ENCODE measurements at regions not wholly inside any gene's neighbourhood (a gene's known extent, or its start where the extent isn't known, plus 50 kb on each side); places are given as distances from the start of the nearest gene placed in this dataset.

- CTCF ChIA-PET, result no interaction called here
Observed at GRCh38 chr17:34823023-34823422, 138.2 kb downstream of the CCT6B start.

GRCh38 chr17:34822007-34822739 is 139.1 kb downstream of the CCT6B start:
- Histone ChIP-seq H3K27ac (ENCODE audit: low read length) (no peak overlapping the region), H3K36me3 (ENCODE audit: control insufficient read depth in 2 of 2, extremely low read depth in 1 of 2, insufficient read depth in 1 of 2, low read length in 1 of 2) (no peaks in the 10 kb centered on the region), H3K4me3 (ENCODE audit: control insufficient read depth in 1 of 2, extremely low read depth in 1 of 2, low read length in 1 of 2) (no peak overlapping the region), H3K4me1 (ENCODE audit: control insufficient read depth in 1 of 2, extremely low read depth in 1 of 2, insufficient read depth in 2 of 2, low read length in 2 of 2) (no peaks in the 10 kb centered on the region), H3K27me3 (replicated peaks in 1 of 2; ENCODE audit: control insufficient read depth in 2 of 2, extremely low read depth in 1 of 2, insufficient read depth in 2 of 2, low read length in 1 of 2) (peaks cover 0 to 29% of the 10 kb centered on the region in 2 experiments), H3K9me3 (no peaks in the 10 kb centered on the region)
- ChIA-PET CTCF (no interaction called here), POLR2A (no interaction called here)
- H3K4me1 Mint-ChIP-seq, result peaks cover 0 to 17% (median 6%) of the 10 kb centered on the region in 3 donors
- H3K9me3 Mint-ChIP-seq, result no peaks in the 10 kb centered on the region
- ATAC-seq (replicated peaks in 1 of 4) (no peak), DNase-seq (no peak)
- H3K27me3 Mint-ChIP-seq, result peaks cover 6 to 22% of the 10 kb centered on the region in 2 donors
- H3K4me3 Mint-ChIP-seq, result no peak overlapping the region
- no peaks in the 10 kb centered on the region for H3K36me3 Mint-ChIP-seq
- no peak overlapping the region for H3K27ac Mint-ChIP-seq
- WGBS (ENCODE audit: insufficient coverage), result 77% methylated on average over 4 of the region's 10 CpGs

More at GRCh38 chr17:34823023-34823422, 138.2 kb downstream of the CCT6B start:
- Histone ChIP-seq H3K27ac (ENCODE audit: low read length) (no peak overlapping the region), H3K27me3 (replicated peaks in 1 of 2; ENCODE audit: control insufficient read depth in 2 of 2, extremely low read depth in 1 of 2, insufficient read depth in 2 of 2, low read length in 1 of 2) (peaks cover 0 to 35% of the 10 kb centered on the region in 2 experiments), H3K36me3 (ENCODE audit: control insufficient read depth in 2 of 2, extremely low read depth in 1 of 2, insufficient read depth in 1 of 2, low read length in 1 of 2) (no peaks in the 10 kb centered on the region), H3K9me3 (no peaks in the 10 kb centered on the region), H3K4me3 (ENCODE audit: control insufficient read depth in 1 of 2, extremely low read depth in 1 of 2, low read length in 1 of 2) (no peak overlapping the region), H3K4me1 (ENCODE audit: control insufficient read depth in 1 of 2, extremely low read depth in 1 of 2, insufficient read depth in 2 of 2, low read length in 2 of 2) (no peaks in the 10 kb centered on the region)
- no peak for DNase-seq
- no peaks in the 10 kb centered on the region for H3K9me3 Mint-ChIP-seq
- H3K4me1 Mint-ChIP-seq, result peaks cover 0 to 17% (median 6%) of the 10 kb centered on the region in 3 donors
- H3K27me3 Mint-ChIP-seq, result peaks cover 7 to 23% of the 10 kb centered on the region in 2 donors
- no peak for ATAC-seq (replicated peaks in 1 of 4)
- H3K36me3 Mint-ChIP-seq, result no peaks in the 10 kb centered on the region
- no peak overlapping the region for H3K27ac Mint-ChIP-seq
- WGBS (ENCODE audit: insufficient coverage), result 75% methylated on average over 5 of the region's 6 CpGs
- H3K4me3 Mint-ChIP-seq, result no peak overlapping the region
- POLR2A ChIA-PET, result no interaction called here

- no peaks in the 10 kb centered on the region for H3K36me3 ChIP-seq (ENCODE audit: control insufficient read depth in 2 of 2, extremely low read depth in 1 of 2, insufficient read depth in 1 of 2, low read length in 1 of 2)
- Mint-ChIP-seq H3K27ac (no peak overlapping the region), H3K4me1 (peaks cover 0 to 17% (median 6%) of the 10 kb centered on the region in 3 donors), H3K36me3 (no peaks in the 10 kb centered on the region), H3K27me3 (peaks cover 6 to 19% of the 10 kb centered on the region in 2 donors), H3K4me3 (no peak overlapping the region), H3K9me3 (no peaks in the 10 kb centered on the region)
- ATAC-seq (replicated peaks in 1 of 4) (no peak), DNase-seq (no peak)
- no peaks in the 10 kb centered on the region for H3K9me3 ChIP-seq
- 0% methylated on average over 2 of the region's 4 CpGs for WGBS (ENCODE audit: insufficient coverage)
- H3K27ac ChIP-seq (ENCODE audit: low read length), result no peak overlapping the region
- ChIA-PET POLR2A (no interaction called here), CTCF (no interaction called here)
- H3K4me3 ChIP-seq (ENCODE audit: control insufficient read depth in 1 of 2, extremely low read depth in 1 of 2, low read length in 1 of 2), result no peak overlapping the region
- H3K4me1 ChIP-seq (ENCODE audit: control insufficient read depth in 1 of 2, extremely low read depth in 1 of 2, insufficient read depth in 2 of 2, low read length in 2 of 2), result no peaks in the 10 kb centered on the region
- peaks cover 0 to 25% of the 10 kb centered on the region in 2 experiments for H3K27me3 ChIP-seq (replicated peaks in 1 of 2; ENCODE audit: control insufficient read depth in 2 of 2, extremely low read depth in 1 of 2, insufficient read depth in 2 of 2, low read length in 1 of 2)
Observed at GRCh38 chr17:34820922-34821321, 140.3 kb downstream of the CCT6B start.

GRCh38 chr17:34820248-34820801 is 140.9 kb downstream of the CCT6B start:
- Mint-ChIP-seq H3K4me1 (peaks cover 0 to 17% (median 6%) of the 10 kb centered on the region in 3 donors), H3K9me3 (no peaks in the 10 kb centered on the region), H3K27me3 (peaks cover 6 to 19% of the 10 kb centered on the region in 2 donors), H3K27ac (no peak overlapping the region), H3K4me3 (no peak overlapping the region), H3K36me3 (no peaks in the 10 kb centered on the region)
- WGBS (ENCODE audit: insufficient coverage), result 88% methylated on average over 3 of the region's 8 CpGs
- Histone ChIP-seq H3K27ac (ENCODE audit: low read length) (no peak overlapping the region), H3K36me3 (ENCODE audit: control insufficient read depth in 2 of 2, extremely low read depth in 1 of 2, insufficient read depth in 1 of 2, low read length in 1 of 2) (no peaks in the 10 kb centered on the region), H3K4me1 (ENCODE audit: control insufficient read depth in 1 of 2, extremely low read depth in 1 of 2, insufficient read depth in 2 of 2, low read length in 2 of 2) (no peaks in the 10 kb centered on the region), H3K27me3 (replicated peaks in 1 of 2; ENCODE audit: control insufficient read depth in 2 of 2, extremely low read depth in 1 of 2, insufficient read depth in 2 of 2, low read length in 1 of 2) (peaks cover 0 to 21% of the 10 kb centered on the region in 2 experiments), H3K9me3 (no peaks in the 10 kb centered on the region), H3K4me3 (ENCODE audit: control insufficient read depth in 1 of 2, extremely low read depth in 1 of 2, low read length in 1 of 2) (no peak overlapping the region)
- ChIA-PET POLR2A (no interaction called here), CTCF (no interaction called here)
- DNase-seq (no peak), ATAC-seq (replicated peaks in 1 of 4) (no peak)

GRCh38 chr17:34817252-34818035 is 143.8 kb downstream of the CCT6B start:
- Histone ChIP-seq H3K27ac (ENCODE audit: low read length) (no peak overlapping the region), H3K27me3 (replicated peaks in 1 of 2; ENCODE audit: control insufficient read depth in 2 of 2, extremely low read depth in 1 of 2, insufficient read depth in 2 of 2, low read length in 1 of 2) (peaks cover 0 to 14% of the 10 kb centered on the region in 2 experiments), H3K9me3 (no peaks in the 10 kb centered on the region), H3K36me3 (ENCODE audit: control insufficient read depth in 2 of 2, extremely low read depth in 1 of 2, insufficient read depth in 1 of 2, low read length in 1 of 2) (no peaks in the 10 kb centered on the region), H3K4me3 (ENCODE audit: control insufficient read depth in 1 of 2, extremely low read depth in 1 of 2, low read length in 1 of 2) (no peak overlapping the region), H3K4me1 (ENCODE audit: control insufficient read depth in 1 of 2, extremely low read depth in 1 of 2, insufficient read depth in 2 of 2, low read length in 2 of 2) (no peaks in the 10 kb centered on the region)
- Mint-ChIP-seq H3K36me3 (no peaks in the 10 kb centered on the region), H3K9me3 (no peaks in the 10 kb centered on the region), H3K27me3 (peaks cover 6 to 8% of the 10 kb centered on the region in 2 donors), H3K4me3 (no peak overlapping the region), H3K27ac (no peak overlapping the region), H3K4me1 (peaks cover 0 to 17% (median 6%) of the 10 kb centered on the region in 3 donors)
- WGBS (ENCODE audit: insufficient coverage), result 71% methylated on average over 3 of the region's 8 CpGs
- ChIA-PET CTCF (no interaction called here), POLR2A (no interaction called here)
- DNase-seq (no peak), ATAC-seq (replicated peaks in 1 of 4) (no peak)

GRCh38 chr17:34816848-34817247 is 144.4 kb downstream of the CCT6B start:
- no peak overlapping the region for H3K27ac Mint-ChIP-seq
- H3K27ac ChIP-seq (ENCODE audit: low read length), result no peak overlapping the region
- POLR2A ChIA-PET, result no interaction called here
- peaks cover 6 to 8% of the 10 kb centered on the region in 2 donors for H3K27me3 Mint-ChIP-seq
- ATAC-seq (replicated peaks in 1 of 4), result no peak
- no peaks in the 10 kb centered on the region for H3K4me1 ChIP-seq (ENCODE audit: control insufficient read depth in 1 of 2, extremely low read depth in 1 of 2, insufficient read depth in 2 of 2, low read length in 2 of 2)
- no peak overlapping the region for H3K4me3 Mint-ChIP-seq
- H3K4me3 ChIP-seq (ENCODE audit: control insufficient read depth in 1 of 2, extremely low read depth in 1 of 2, low read length in 1 of 2), result no peak overlapping the region
- no peak for DNase-seq
- peaks cover 0 to 17% (median 6%) of the 10 kb centered on the region in 3 donors for H3K4me1 Mint-ChIP-seq
- H3K9me3 ChIP-seq, result no peaks in the 10 kb centered on the region
- H3K9me3 Mint-ChIP-seq, result no peaks in the 10 kb centered on the region
- CTCF ChIA-PET, result no interaction called here
- no peaks in the 10 kb centered on the region for H3K36me3 Mint-ChIP-seq
- H3K36me3 ChIP-seq (ENCODE audit: control insufficient read depth in 2 of 2, extremely low read depth in 1 of 2, insufficient read depth in 1 of 2, low read length in 1 of 2), result no peaks in the 10 kb centered on the region
- 92% methylated on average over 4 of the region's 5 CpGs for WGBS (ENCODE audit: insufficient coverage)
- H3K27me3 ChIP-seq (replicated peaks in 1 of 2; ENCODE audit: control insufficient read depth in 2 of 2, extremely low read depth in 1 of 2, insufficient read depth in 2 of 2, low read length in 1 of 2), result peaks cover 0 to 14% of the 10 kb centered on the region in 2 experiments
